Kidney (tissue), 13 donors: ENCODE measurements at regions not wholly inside any gene's neighbourhood (a gene's known extent, or its start where the extent isn't known, plus 50 kb on each side); places are given as distances from the start of the nearest gene placed in this dataset.
"Not testable (repeated sequence)": the region's sequence is repeated elsewhere in the genome, so short reads cannot be mapped to it uniquely, and the experiment has no call there.

Experiments used
- DNase-seq, 5 donors: peaks; one replicate each; pipeline ENCODE4 v3.0.0-alpha.2; 2013 to 2020
- FAIRE-seq: peaks from 2 replicates; lab custom pipeline; 2012; peaks lifted over from hg19 to GRCh38; lab: Jason Lieb, UNC
- H3K27ac ChIP-seq, 2 donors: one replicate each; pipeline ENCODE4 v1.7.0; 2013; ENCODE audit warnings: low read depth in 2 of 2, low read length in 2 of 2, inconsistent platforms in 1 of 2
- H3K27me3 ChIP-seq: one replicate; pipeline ENCODE4 v1.7.1; 2013; ENCODE audit warnings: low read length, inconsistent platforms; ENCODE audit not compliant: control insufficient read depth, insufficient read depth
- H3K36me3 ChIP-seq, 3 donors: one replicate each; pipeline versions ENCODE4 v1.7.0 to v1.7.1; 2013; ENCODE audit warnings: low read length in 3 of 3, control low read depth in 1 of 3, inconsistent platforms in 1 of 3; ENCODE audit not compliant: insufficient read depth in 3 of 3, control insufficient read depth in 2 of 3
- H3K4me1 ChIP-seq, 3 donors: one replicate each; pipeline versions ENCODE4 v1.7.0 to v1.7.1; 2013; ENCODE audit warnings: low read length in 3 of 3, inconsistent platforms in 1 of 3, low read depth in 1 of 3; ENCODE audit not compliant: control insufficient read depth in 2 of 3, insufficient read depth in 2 of 3
- H3K4me3 ChIP-seq, 3 donors: one replicate each; pipeline versions ENCODE4 v1.7.0 to v1.8.1; 2013; ENCODE audit warnings: low read length in 3 of 3, control low read depth in 1 of 3, inconsistent platforms in 1 of 3
- H3K9ac ChIP-seq, 3 donors: one replicate each; pipeline versions ENCODE4 v1.7.0 to v1.7.1; 2013; ENCODE audit warnings: low read length in 3 of 3, control low read depth in 1 of 3, inconsistent platforms in 1 of 3
- H3K9me3 ChIP-seq, 3 donors: one replicate each; pipeline versions ENCODE4 v1.7.0 to v1.7.1; 2013; ENCODE audit warnings: low read length in 3 of 3, control low read depth in 1 of 3, inconsistent platforms in 1 of 3; ENCODE audit not compliant: control insufficient read depth in 2 of 3, insufficient read depth in 1 of 3
- intact Hi-C: fragments of 100-400 bp; cut with DNase I; formaldehyde crosslinking; loops from one replicate; pipeline ENCODE4 v1.11.1; 2022
- TF ChIP-seq, protein P1 (sequence below): IDR thresholded peaks from 3 replicates; pipeline ENCODE4 v1.5.1; 2012; ENCODE audit warnings: mild to moderate bottlenecking, moderate library complexity, borderline replicate concordance; ENCODE audit not compliant: insufficient read depth; ENCODE audit errors: extremely low read depth
- donor health status: control.
- donor health status: control.
- donor health status: control.
- donor health status: control.
- donor health status: control.
- donor health status: DM: yes; HTN: yes; CAD: no.
- donor health status: Normal renal cell carcinoma (clear cell type).

DNA sequence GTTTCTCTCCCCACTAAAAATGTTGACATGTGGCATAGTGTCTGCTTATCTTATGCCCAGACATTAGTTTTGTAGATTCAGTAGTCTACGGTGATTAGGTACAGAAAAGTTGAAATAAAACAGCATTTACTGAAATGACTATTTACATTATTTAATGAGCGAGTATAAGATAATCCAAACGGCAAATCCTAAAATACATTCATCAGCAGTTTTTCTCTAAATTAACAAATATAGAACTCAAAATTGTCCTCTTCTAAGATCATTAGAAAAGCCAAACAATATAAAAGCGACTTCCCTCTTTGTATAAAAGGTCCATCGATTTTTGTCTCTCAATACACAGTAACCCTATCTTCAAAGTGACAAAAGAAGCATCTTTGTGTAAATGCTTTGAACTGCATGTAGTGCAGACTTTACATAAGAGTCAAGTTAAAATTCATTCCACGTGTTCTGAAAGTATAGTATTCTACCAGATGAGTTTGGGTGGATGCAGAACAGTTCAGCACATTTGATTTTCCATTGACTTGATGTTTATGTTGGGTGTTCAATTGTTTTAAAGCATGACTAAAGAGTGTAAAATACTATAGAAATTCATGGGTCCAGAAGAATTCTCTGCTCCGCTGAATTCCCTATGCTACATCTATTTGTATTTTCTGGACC lies 480.8 kb upstream of the DPH6 start:
- no peaks in the 10 kb centered on the region for H3K9me3 ChIP-seq
- FAIRE-seq (no peak), DNase-seq (no peak)
- intact Hi-C loops, result no loop called here
- H3K4me1 ChIP-seq, result no peaks in the 10 kb centered on the region
- H3K27ac ChIP-seq, result no peak overlapping the region
- no peaks in the 10 kb centered on the region for H3K27me3 ChIP-seq
- H3K4me3 ChIP-seq, result no peak overlapping the region
- TF ChIP-seq, protein P1, sequence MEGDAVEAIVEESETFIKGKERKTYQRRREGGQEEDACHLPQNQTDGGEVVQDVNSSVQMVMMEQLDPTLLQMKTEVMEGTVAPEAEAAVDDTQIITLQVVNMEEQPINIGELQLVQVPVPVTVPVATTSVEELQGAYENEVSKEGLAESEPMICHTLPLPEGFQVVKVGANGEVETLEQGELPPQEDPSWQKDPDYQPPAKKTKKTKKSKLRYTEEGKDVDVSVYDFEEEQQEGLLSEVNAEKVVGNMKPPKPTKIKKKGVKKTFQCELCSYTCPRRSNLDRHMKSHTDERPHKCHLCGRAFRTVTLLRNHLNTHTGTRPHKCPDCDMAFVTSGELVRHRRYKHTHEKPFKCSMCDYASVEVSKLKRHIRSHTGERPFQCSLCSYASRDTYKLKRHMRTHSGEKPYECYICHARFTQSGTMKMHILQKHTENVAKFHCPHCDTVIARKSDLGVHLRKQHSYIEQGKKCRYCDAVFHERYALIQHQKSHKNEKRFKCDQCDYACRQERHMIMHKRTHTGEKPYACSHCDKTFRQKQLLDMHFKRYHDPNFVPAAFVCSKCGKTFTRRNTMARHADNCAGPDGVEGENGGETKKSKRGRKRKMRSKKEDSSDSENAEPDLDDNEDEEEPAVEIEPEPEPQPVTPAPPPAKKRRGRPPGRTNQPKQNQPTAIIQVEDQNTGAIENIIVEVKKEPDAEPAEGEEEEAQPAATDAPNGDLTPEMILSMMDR, result no peak
- H3K9ac ChIP-seq, result no peak overlapping the region
- H3K36me3 ChIP-seq, result no peaks in the 10 kb centered on the region

DNA sequence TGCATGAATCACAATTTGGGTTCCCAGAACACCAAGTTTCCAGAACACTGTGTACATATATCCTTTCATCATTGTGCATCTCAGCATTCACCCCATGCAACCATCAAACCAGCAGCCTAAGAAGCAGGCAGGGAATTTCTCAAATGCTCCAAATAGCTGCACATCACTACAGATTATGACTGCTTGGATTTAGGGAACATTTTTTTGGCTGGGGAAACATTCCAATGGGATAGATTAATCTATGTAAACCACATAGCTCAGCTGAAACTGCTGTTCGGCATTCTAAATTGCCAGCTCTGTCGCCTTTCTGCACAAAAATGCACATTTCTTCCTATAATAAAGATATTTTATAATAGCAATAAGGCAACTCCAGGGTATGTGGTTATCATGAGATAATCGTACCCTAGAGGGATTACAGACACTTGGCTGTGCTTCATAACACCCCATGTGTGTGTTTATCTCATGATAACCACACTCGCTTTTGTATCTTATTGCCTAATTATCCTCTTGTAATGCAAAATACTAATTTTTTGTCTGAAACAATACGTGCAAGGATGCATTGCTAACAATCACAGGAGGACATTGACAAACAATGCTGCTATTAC lies 483.7 kb upstream of the DPH6 start:
- no peak overlapping the region for H3K27ac ChIP-seq
- H3K4me1 ChIP-seq, result no peaks in the 10 kb centered on the region
- no peak for DNase-seq
- no peaks in the 10 kb centered on the region for H3K36me3 ChIP-seq
- H3K9me3 ChIP-seq, result no peaks in the 10 kb centered on the region
- FAIRE-seq, result no peak
- TF ChIP-seq, protein P1, result no peak
- no peaks in the 10 kb centered on the region for H3K27me3 ChIP-seq
- no peak overlapping the region for H3K9ac ChIP-seq
- intact Hi-C loops, result no loop called here
- H3K4me3 ChIP-seq, result no peak overlapping the region

DNA sequence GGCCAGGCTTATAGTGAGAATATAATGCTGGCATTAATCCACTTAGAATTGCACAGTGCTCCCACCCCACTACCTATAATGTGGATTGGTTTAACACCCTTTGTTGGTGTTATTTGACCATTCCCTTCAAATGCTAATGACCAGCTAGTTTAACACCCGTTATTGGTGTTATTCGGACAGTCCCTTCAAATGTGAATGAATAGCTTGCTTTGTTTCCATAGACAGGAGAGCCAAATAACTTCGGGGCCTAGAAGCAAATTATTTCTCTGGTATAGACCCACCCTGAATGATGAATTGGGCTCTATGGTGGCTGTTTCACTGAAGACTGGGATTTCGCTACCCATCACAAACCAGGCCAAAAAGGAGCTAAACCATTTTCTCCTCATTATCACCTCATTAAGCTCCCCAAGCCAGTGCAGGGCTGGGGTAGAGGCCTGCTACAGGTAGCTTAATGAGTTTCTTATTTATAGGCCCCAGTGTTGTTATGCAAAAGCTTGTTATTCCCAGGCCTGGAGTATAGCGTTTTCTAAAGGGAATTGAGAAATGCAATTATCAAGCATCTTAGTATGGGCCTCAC lies 494.1 kb upstream of the DPH6 start:
- no peaks in the 10 kb centered on the region for H3K36me3 ChIP-seq
- no peak for DNase-seq
- no peaks in the 10 kb centered on the region for H3K4me1 ChIP-seq
- no peak overlapping the region for H3K27ac ChIP-seq
- FAIRE-seq, result no peak
- no peak overlapping the region for H3K9ac ChIP-seq
- no peaks in the 10 kb centered on the region for H3K27me3 ChIP-seq
- H3K4me3 ChIP-seq, result no peak overlapping the region
- TF ChIP-seq, protein P1, result no peak
- no peaks in the 10 kb centered on the region for H3K9me3 ChIP-seq
- intact Hi-C loops, result no loop called here

DNA sequence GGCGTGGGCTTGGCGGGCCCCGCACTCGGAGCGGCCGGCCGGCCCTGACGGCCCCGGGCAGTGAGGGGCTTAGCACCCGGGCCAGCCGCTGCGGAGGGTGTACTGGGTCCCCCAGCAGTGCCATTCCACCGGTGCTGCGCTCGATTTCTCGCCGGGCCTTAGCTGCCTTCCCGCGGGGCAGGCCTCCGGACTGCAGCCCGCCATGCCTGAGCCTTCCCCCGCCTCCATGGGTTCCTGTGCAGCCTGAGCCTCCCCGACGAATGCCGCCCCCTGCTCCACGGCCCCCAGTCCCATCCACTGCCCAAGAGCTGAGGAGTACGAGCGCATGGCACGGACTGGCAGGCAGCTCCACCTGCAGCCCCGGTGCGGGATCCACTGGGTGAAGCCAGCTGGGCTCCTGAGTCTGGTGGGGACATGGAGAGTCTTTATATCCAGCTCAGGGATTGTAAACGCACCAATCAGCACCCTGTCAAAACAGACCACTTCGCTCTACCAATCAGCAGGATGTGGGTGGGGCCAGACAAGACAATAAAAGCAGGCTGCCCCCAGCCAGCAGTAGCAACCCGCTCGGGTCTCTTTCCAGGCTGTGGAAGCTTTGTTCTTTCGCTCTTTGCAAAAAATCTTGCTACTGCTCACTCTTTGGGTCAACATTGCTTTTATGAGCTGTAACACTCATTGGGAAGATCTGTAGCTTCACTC lies 501.2 kb upstream of the DPH6 start:
- H3K36me3 ChIP-seq, FAIRE-seq, H3K4me1 ChIP-seq, H3K27me3 ChIP-seq, H3K9me3 ChIP-seq, H3K27ac ChIP-seq, intact Hi-C loops, H3K4me3 ChIP-seq, H3K9ac ChIP-seq: not testable (repeated sequence)
- peak in 1 of 5 donors; percentile 62 for DNase-seq
